Left ventricle myocardium inferior (tissue), 1 donor: ENCODE measurements at regions not wholly inside any gene's neighbourhood (a gene's known extent, or its start where the extent isn't known, plus 50 kb on each side); places are given as distances from the start of the nearest gene placed in this dataset.

Experiments
- DNase-seq: peaks from one replicate; pipeline ENCODE4 v3.0.0-alpha.2; 2020
- H3K27ac ChIP-seq: fragments of 200-600 bp; replicated peaks from 2 replicates; pipeline ENCODE4 v1.8.0; 2021
- H3K27me3 ChIP-seq: fragments of 200-600 bp; 2 replicates; pipeline ENCODE4 v1.8.0; 2021; ENCODE audit warnings: low read depth
- H3K36me3 ChIP-seq: fragments of 200-600 bp; 2 replicates; pipeline ENCODE4 v1.8.0; 2021
- H3K4me1 ChIP-seq: fragments of 200-600 bp; 2 replicates; pipeline ENCODE4 v1.8.0; 2021
- H3K4me3 ChIP-seq: fragments of 200-600 bp; 2 replicates; pipeline ENCODE4 v1.8.0; 2021; ENCODE audit warnings: mild to moderate bottlenecking, moderate library complexity
- H3K9me3 ChIP-seq: fragments of 200-600 bp; replicated peaks from 2 replicates; pipeline ENCODE4 v1.8.0; 2021
- intact Hi-C: fragments of 100-400 bp; cut with micrococcal nuclease; formaldehyde crosslinking; loops from one replicate; pipeline ENCODE4 v1.11.0; 2022
- TF ChIP-seq, protein P1 (sequence below): fragments of 200-600 bp; IDR thresholded peaks from 2 replicates; pipeline ENCODE4 v1.8.0; 2021; ENCODE audit warnings: antibody characterized with exemption, mild to moderate bottlenecking, borderline replicate concordance
- donor health status: DM: no; HTN: yes; CAD: no; lungs with severe emphysema.

DNA sequence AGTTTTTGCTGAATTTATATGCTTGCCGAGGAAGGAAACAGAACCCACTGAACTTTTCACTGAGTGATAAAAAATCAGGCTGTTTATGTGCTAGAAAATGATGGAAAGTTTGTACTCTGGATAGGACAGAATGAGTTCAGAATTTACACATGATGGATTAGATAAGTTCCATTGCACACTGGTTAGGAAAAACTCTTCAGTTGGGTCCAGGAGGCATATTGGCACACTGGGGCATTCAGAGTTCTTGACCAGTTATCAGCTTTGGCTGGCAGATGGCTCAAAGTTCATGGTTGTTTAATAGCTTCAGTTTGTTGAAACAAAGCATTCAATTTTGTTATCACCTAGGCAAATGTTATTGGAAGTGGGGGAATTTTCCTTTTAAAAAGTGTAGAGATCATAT lies 613.3 kb upstream of the SYNCRIP start:
- Histone ChIP-seq H3K4me3 (no peak overlapping the region), H3K36me3 (no peaks in the 10 kb centered on the region), H3K4me1 (no peaks in the 10 kb centered on the region), H3K27me3 (no peaks in the 10 kb centered on the region), H3K9me3 (peaks cover 9% of the 10 kb centered on the region), H3K27ac (no peak overlapping the region)
- intact Hi-C loops, result no loop called here
- TF ChIP-seq, protein P1, sequence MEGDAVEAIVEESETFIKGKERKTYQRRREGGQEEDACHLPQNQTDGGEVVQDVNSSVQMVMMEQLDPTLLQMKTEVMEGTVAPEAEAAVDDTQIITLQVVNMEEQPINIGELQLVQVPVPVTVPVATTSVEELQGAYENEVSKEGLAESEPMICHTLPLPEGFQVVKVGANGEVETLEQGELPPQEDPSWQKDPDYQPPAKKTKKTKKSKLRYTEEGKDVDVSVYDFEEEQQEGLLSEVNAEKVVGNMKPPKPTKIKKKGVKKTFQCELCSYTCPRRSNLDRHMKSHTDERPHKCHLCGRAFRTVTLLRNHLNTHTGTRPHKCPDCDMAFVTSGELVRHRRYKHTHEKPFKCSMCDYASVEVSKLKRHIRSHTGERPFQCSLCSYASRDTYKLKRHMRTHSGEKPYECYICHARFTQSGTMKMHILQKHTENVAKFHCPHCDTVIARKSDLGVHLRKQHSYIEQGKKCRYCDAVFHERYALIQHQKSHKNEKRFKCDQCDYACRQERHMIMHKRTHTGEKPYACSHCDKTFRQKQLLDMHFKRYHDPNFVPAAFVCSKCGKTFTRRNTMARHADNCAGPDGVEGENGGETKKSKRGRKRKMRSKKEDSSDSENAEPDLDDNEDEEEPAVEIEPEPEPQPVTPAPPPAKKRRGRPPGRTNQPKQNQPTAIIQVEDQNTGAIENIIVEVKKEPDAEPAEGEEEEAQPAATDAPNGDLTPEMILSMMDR, result no peak
- DNase-seq, result no peak

DNA sequence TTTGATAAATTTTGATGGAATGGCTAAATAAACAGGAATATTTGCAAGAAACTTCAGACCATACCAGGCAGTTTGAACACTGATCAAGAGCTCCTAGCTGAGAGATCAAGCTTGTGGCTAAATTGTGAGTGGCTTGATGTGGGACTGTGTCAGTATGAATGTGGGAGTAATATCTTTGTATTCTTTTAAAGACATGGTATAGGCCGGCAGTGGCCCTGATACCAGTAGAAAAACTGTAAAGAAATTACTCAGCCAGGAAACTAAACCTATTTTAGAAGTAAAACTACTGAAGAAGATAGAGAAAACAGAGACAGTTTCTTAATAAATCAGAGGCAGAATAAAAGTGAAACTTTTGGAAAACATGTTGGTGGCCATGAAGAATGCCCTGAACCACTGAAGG lies 608.4 kb upstream of the SYNCRIP start:
- Histone ChIP-seq H3K4me3 (no peak overlapping the region), H3K9me3 (peaks cover 15% of the 10 kb centered on the region), H3K27me3 (no peaks in the 10 kb centered on the region), H3K4me1 (no peaks in the 10 kb centered on the region), H3K36me3 (no peaks in the 10 kb centered on the region), H3K27ac (no peak overlapping the region)
- intact Hi-C loops, result no loop called here
- no peak for DNase-seq
- TF ChIP-seq, protein P1, result no peak

DNA sequence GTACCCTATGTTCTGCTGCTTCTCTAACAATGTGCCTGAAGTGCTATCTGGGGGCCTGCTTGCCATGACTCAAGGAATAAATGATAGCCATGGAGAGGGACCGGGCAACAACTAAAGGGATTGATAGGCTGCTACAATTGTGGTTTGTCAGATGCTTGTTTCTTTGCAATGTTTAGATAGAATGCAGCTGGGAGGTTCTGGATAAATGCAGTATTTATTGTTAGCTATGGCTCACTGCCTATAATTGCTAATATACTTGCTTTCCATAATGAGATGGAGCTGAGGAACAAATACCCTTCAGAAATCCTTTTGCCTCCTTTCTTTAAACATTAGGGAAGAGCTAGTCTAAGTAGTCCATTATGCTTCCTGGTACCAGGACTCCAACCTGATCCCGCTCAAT lies 575.2 kb upstream of the SYNCRIP start:
- H3K27ac ChIP-seq, result no peak overlapping the region
- H3K4me3 ChIP-seq, result no peak overlapping the region
- H3K27me3 ChIP-seq, result no peaks in the 10 kb centered on the region
- no peaks in the 10 kb centered on the region for H3K36me3 ChIP-seq
- H3K4me1 ChIP-seq, result no peaks in the 10 kb centered on the region
- DNase-seq, result no peak
- intact Hi-C loops, result no loop called here
- H3K9me3 ChIP-seq, result peaks cover 26% of the 10 kb centered on the region
- TF ChIP-seq, protein P1, result no peak

DNA sequence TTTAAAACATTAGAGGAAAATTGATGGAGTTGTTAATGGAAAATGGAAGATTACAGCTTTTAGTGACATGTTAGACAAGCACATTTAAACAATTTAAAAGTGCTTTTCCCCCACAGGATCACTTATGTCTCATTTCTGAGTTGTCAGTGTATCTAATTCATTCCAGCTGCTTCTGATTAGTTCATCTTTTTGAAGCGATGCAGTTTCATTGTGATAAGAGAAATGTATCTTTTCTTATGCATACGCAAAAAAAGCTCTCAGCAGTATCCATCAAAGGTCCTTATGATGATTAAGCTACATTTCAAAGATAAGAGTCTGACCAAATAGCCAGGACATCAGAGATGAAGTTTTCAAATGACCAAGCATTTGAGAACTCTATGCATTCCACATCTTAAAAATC lies 572.6 kb upstream of the SYNCRIP start:
- Histone ChIP-seq H3K9me3 (peaks cover 8% of the 10 kb centered on the region), H3K4me1 (no peaks in the 10 kb centered on the region), H3K4me3 (no peak overlapping the region), H3K27ac (no peak overlapping the region), H3K36me3 (no peaks in the 10 kb centered on the region), H3K27me3 (no peaks in the 10 kb centered on the region)
- TF ChIP-seq, protein P1, result no peak
- DNase-seq, result no peak
- intact Hi-C loops, result no loop called here

DNA sequence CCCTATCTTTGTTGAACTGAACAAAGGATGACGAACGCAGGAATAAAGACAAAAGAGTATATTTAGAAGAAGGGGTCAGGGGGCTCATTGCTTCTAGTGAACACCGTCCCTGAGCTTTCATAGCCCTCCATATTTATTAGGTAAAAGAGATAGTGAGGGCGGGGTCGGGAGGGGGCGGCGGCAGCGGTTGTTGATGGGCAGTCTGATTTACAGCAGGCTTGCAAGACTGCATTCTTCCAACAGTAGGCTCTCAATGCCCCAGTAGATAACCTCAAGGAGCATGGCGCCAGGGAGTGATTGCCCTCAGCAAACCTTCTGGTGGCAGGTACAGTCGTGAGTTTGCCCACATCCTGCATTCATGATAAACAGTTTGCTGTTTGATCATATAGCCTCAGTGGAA lies 563.3 kb upstream of the SYNCRIP start:
- intact Hi-C loops, result no loop called here
- no peak for DNase-seq
- Histone ChIP-seq H3K4me3 (no peak overlapping the region), H3K9me3 (peaks cover 20% of the 10 kb centered on the region), H3K27ac (no peak overlapping the region), H3K27me3 (no peaks in the 10 kb centered on the region), H3K4me1 (no peaks in the 10 kb centered on the region), H3K36me3 (no peaks in the 10 kb centered on the region)
- TF ChIP-seq, protein P1, result no peak

DNA sequence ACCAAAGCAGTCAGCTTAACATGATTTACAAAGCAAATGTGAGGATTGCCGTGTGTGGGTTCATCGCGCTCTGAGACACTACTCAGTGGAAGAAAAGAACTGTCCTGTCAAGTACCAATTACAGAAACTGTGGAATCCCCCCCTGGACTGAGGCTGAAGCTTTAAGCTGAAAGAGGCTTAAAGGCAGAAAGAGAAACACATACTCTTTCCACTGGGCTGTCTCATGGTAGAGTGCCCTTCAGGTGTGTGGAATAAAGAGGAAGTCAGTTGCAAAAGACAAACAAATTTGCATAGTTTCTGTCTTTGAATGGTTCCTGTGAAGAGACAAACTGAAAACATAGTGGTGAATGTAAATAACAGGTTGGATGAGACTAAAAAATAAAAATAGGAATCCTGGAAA lies 560.4 kb upstream of the SYNCRIP start:
- Histone ChIP-seq H3K4me3 (no peak overlapping the region), H3K4me1 (no peaks in the 10 kb centered on the region), H3K27ac (no peak overlapping the region), H3K9me3 (peaks cover 27% of the 10 kb centered on the region), H3K36me3 (no peaks in the 10 kb centered on the region), H3K27me3 (no peaks in the 10 kb centered on the region)
- DNase-seq, result no peak
- intact Hi-C loops, result no loop called here
- TF ChIP-seq, protein P1, result no peak
